SK-N-SH (cell line): ENCODE measurements at regions not wholly inside any gene's neighbourhood (a gene's known extent, or its start where the extent isn't known, plus 50 kb on each side); places are given as distances from the start of the nearest gene placed in this dataset.

ENCODE experiments used
- EZH2phosphoT487 ChIP-seq: fragments of 200-600 bp; sonication (generic); IDR thresholded peaks from 2 replicates; pipeline ENCODE4 v1.6.1; 2017; ENCODE audit warnings: low read depth, mixed run types, mild to moderate bottlenecking, antibody characterized with exemption, moderate library complexity, borderline replicate concordance
- IRF3 ChIP-seq: fragments of 150-350 bp; IDR thresholded peaks from 2 replicates; pipeline ENCODE4 v1.6.1; 2016; ENCODE audit warnings: mild to moderate bottlenecking, low read depth, low read length
- RXRA ChIP-seq: IDR thresholded peaks from 2 replicates; pipeline ENCODE4 v1.4.0; 2012; ENCODE audit warnings: low read depth, mild to moderate bottlenecking, borderline replicate concordance
- TF ChIP-seq, protein P1 (sequence below): fragments of 200-600 bp; sonication (generic); IDR thresholded peaks from 2 replicates; pipeline ENCODE4 v1.6.1; 2017; ENCODE audit warnings: antibody characterized with exemption, mild to moderate bottlenecking, moderate library complexity

- no peak for TF ChIP-seq RXRA
- no peak for TF ChIP-seq EZH2phosphoT487
- TF ChIP-seq, protein P1, sequence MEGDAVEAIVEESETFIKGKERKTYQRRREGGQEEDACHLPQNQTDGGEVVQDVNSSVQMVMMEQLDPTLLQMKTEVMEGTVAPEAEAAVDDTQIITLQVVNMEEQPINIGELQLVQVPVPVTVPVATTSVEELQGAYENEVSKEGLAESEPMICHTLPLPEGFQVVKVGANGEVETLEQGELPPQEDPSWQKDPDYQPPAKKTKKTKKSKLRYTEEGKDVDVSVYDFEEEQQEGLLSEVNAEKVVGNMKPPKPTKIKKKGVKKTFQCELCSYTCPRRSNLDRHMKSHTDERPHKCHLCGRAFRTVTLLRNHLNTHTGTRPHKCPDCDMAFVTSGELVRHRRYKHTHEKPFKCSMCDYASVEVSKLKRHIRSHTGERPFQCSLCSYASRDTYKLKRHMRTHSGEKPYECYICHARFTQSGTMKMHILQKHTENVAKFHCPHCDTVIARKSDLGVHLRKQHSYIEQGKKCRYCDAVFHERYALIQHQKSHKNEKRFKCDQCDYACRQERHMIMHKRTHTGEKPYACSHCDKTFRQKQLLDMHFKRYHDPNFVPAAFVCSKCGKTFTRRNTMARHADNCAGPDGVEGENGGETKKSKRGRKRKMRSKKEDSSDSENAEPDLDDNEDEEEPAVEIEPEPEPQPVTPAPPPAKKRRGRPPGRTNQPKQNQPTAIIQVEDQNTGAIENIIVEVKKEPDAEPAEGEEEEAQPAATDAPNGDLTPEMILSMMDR, result no peak
- TF ChIP-seq IRF3, result no peak
Observed at GRCh38 chr4:189178125-189178746, 762.4 kb upstream of the FRG1 start.
